T-helper 1 cell treated with Interleukin-12 subunit alpha and Interleukin-12 subunit beta and Interleukin-4 antibody, amounts not matched to agents 30 ng/mL and 1 ng/mL, for 36 hours (primary cell): ENCODE measurements at regions not wholly inside any gene's neighbourhood (a gene's known extent, or its start where the extent isn't known, plus 50 kb on each side); places are given as distances from the start of the nearest gene placed in this dataset.

Experiments
- intact Hi-C: fragments of 100-400 bp; cut with micrococcal nuclease; formaldehyde crosslinking; loops from one replicate; pipeline ENCODE4 v1.15.1; 2024

- intact Hi-C loops = no loop called here
Measured at GRCh38 chr6:6521961-6522482, 66.5 kb upstream of the LY86 start.

GRCh38 chr6:6522709-6523108, 65.8 kb upstream of the LY86 start:
- intact Hi-C loops = no loop called here

GRCh38 chr6:6524951-6525350, 63.6 kb upstream of the LY86 start:
- intact Hi-C loops = no loop called here

- intact Hi-C loops = no loop called here
Measured at GRCh38 chr6:6525933-6526332, 62.6 kb upstream of the LY86 start.

GRCh38 chr6:6529275-6529674, 59.2 kb upstream of the LY86 start:
- intact Hi-C loops = no loop called here

GRCh38 chr6:6533176-6533575, 55.3 kb upstream of the LY86 start:
- intact Hi-C loops = no loop called here

GRCh38 chr6:6534399-6534798, 54.1 kb upstream of the LY86 start:
- intact Hi-C loops = no loop called here

- intact Hi-C loops = no loop called here
Measured at GRCh38 chr6:6537488-6538260, 50.8 kb upstream of the LY86 start.

GRCh38 chr6:6538261-6538660, 50.3 kb upstream of the LY86 start:
- intact Hi-C loops = no loop called here
